KMS-11 (cell line): ENCODE measurements at regions not wholly inside any gene's neighbourhood (a gene's known extent, or its start where the extent isn't known, plus 50 kb on each side); places are given as distances from the start of the nearest gene placed in this dataset.

Experiments
- H2AFZ ChIP-seq: fragments of 200-600 bp; sonication (generic); 2 replicates; pipeline ENCODE4 v1.6.1; 2016; ENCODE audit warnings: antibody characterized with exemption, mixed run types, low read depth
- H3K27ac ChIP-seq: fragments of 200-600 bp; sonication (generic); 2 replicates; pipeline ENCODE4 v1.6.1; 2016; ENCODE audit warnings: mild to moderate bottlenecking, mixed run types
- H3K27me3 ChIP-seq: fragments of 200-600 bp; sonication (generic); 2 replicates; pipeline ENCODE4 v1.6.1; 2017; ENCODE audit warnings: mild to moderate bottlenecking, low read depth, mixed run types, moderate library complexity; ENCODE audit not compliant: insufficient read depth
- H3K36me3 ChIP-seq: fragments of 200-600 bp; sonication (generic); 2 replicates; pipeline ENCODE4 v1.6.1; 2017; ENCODE audit warnings: mild to moderate bottlenecking, mixed run types; ENCODE audit not compliant: insufficient read depth
- H3K4me1 ChIP-seq: fragments of 200-600 bp; sonication (generic); 2 replicates; pipeline ENCODE4 v1.6.1; 2016; ENCODE audit warnings: mild to moderate bottlenecking, low read depth, mixed run types; ENCODE audit not compliant: poor library complexity, severe bottlenecking
- H3K4me2 ChIP-seq: fragments of 200-600 bp; sonication (generic); 2 replicates; pipeline ENCODE4 v1.7.0; 2016; ENCODE audit warnings: mild to moderate bottlenecking, mixed run types
- H3K4me3 ChIP-seq: fragments of 200-600 bp; sonication (generic); IDR thresholded peaks from 2 replicates; pipeline ENCODE4 v1.6.1; 2017; ENCODE audit warnings: low read depth, low read length, mixed read lengths; ENCODE audit not compliant: insufficient read depth
- H3K79me2 ChIP-seq: fragments of 200-600 bp; sonication (generic); 2 replicates; pipeline ENCODE4 v1.6.1; 2016; ENCODE audit warnings: low read depth, mixed run types; ENCODE audit not compliant: insufficient read depth
- H3K9ac ChIP-seq: fragments of 200-600 bp; sonication (generic); 2 replicates; pipeline ENCODE4 v1.6.1; 2016; ENCODE audit warnings: mild to moderate bottlenecking, mixed run types
- H4K20me1 ChIP-seq: fragments of 200-600 bp; sonication (generic); 2 replicates; pipeline ENCODE4 v1.6.1; 2016; ENCODE audit warnings: mild to moderate bottlenecking, mixed run types; ENCODE audit not compliant: insufficient read depth
- CTCF ChIP-seq: fragments of 200-600 bp; sonication (generic); conservative IDR thresholded peaks from 2 replicates; pipeline ENCODE4 v1.6.1; 2017; ENCODE audit warnings: low read depth, mild to moderate bottlenecking, antibody characterized with exemption, low read length, moderate library complexity, mixed read lengths

GRCh38 chr4:33566649-33567048 is 2677.7 kb downstream of the ARAP2 start:
- no peak for TF ChIP-seq CTCF
- Histone ChIP-seq H3K4me2 (no peak overlapping the region), H3K9ac (no peak overlapping the region), H3K4me3 (no peak overlapping the region), H3K27ac (no peak overlapping the region), H3K4me1 (no peaks in the 10 kb centered on the region), H2AFZ (no peak overlapping the region), H3K27me3 (no peaks in the 10 kb centered on the region), H3K36me3 (no peaks in the 10 kb centered on the region), H4K20me1 (no peaks in the 10 kb centered on the region), H3K79me2 (no peaks in the 10 kb centered on the region)

- no peak overlapping the region for H3K9ac ChIP-seq
- no peaks in the 10 kb centered on the region for H3K36me3 ChIP-seq
- no peak overlapping the region for H3K27ac ChIP-seq
- no peak overlapping the region for H2AFZ ChIP-seq
- H3K4me2 ChIP-seq = no peak overlapping the region
- H3K4me1 ChIP-seq = no peaks in the 10 kb centered on the region
- H4K20me1 ChIP-seq = no peaks in the 10 kb centered on the region
- H3K4me3 ChIP-seq = no peak overlapping the region
- no peaks in the 10 kb centered on the region for H3K27me3 ChIP-seq
- no peaks in the 10 kb centered on the region for H3K79me2 ChIP-seq
- no peak for TF ChIP-seq CTCF
These were observed 2666.5 kb downstream of the ARAP2 start for GRCh38 chr4:33577791-33578190.

GRCh38 chr4:33579951-33580350 is 2664.4 kb downstream of the ARAP2 start:
- Histone ChIP-seq H3K27ac (no peak overlapping the region), H3K79me2 (no peaks in the 10 kb centered on the region), H3K9ac (no peak overlapping the region), H4K20me1 (no peaks in the 10 kb centered on the region), H3K4me3 (no peak overlapping the region), H3K27me3 (no peaks in the 10 kb centered on the region), H2AFZ (no peak overlapping the region), H3K4me2 (no peak overlapping the region), H3K4me1 (no peaks in the 10 kb centered on the region), H3K36me3 (no peaks in the 10 kb centered on the region)
- TF ChIP-seq CTCF = no peak

- H3K79me2 ChIP-seq = no peaks in the 10 kb centered on the region
- H2AFZ ChIP-seq = no peak overlapping the region
- no peak overlapping the region for H3K27ac ChIP-seq
- no peak overlapping the region for H3K4me3 ChIP-seq
- no peaks in the 10 kb centered on the region for H3K36me3 ChIP-seq
- no peak overlapping the region for H3K4me2 ChIP-seq
- H4K20me1 ChIP-seq = no peaks in the 10 kb centered on the region
- H3K27me3 ChIP-seq = no peaks in the 10 kb centered on the region
- no peak for TF ChIP-seq CTCF
- H3K4me1 ChIP-seq = no peaks in the 10 kb centered on the region
- H3K9ac ChIP-seq = no peak overlapping the region
These were observed 2651.6 kb downstream of the ARAP2 start for GRCh38 chr4:33592701-33593100.

GRCh38 chr4:33606951-33607350 is 2637.4 kb downstream of the ARAP2 start:
- H3K4me1 ChIP-seq = no peaks in the 10 kb centered on the region
- TF ChIP-seq CTCF = no peak
- no peaks in the 10 kb centered on the region for H3K27me3 ChIP-seq
- H3K36me3 ChIP-seq = no peaks in the 10 kb centered on the region
- no peak overlapping the region for H3K4me3 ChIP-seq
- H3K9ac ChIP-seq = no peak overlapping the region
- H3K27ac ChIP-seq = no peak overlapping the region
- H2AFZ ChIP-seq = no peak overlapping the region
- H3K79me2 ChIP-seq = no peaks in the 10 kb centered on the region
- H4K20me1 ChIP-seq = no peaks in the 10 kb centered on the region
- H3K4me2 ChIP-seq = no peak overlapping the region
